ENCODE measurements at regions not wholly inside any gene's neighbourhood (a gene's known extent, or its start where the extent isn't known, plus 50 kb on each side); places are given as distances from the start of the nearest gene placed in this dataset.
A peak's percentile ranks its signal among the peaks of the same experiment; 100 is the strongest.

DNA sequence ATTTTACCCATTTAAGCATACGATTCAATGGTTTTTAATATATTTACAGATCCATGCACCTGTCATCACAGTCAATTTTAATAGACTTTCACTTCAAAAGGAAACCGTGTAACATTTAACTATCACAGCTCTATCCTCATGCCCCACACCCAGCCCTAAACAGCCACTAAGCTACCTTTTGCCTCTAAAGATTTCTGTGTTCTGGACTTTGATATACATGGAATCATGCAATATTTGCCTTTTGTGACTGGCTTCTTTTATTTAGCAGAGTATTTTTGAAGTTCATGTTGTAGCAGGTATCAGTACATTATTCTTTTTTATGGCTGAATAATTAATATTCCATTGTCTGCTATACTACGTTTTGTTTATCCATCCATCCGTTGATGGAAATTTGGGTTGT lies 50.3 kb upstream of the STX16 start:
- no peak for DNase-seq (ENCODE audit: low read depth)
- H3K4me3 ChIP-seq (ENCODE audit: low read depth, low read length), result no peak overlapping the region
- TF ChIP-seq, protein P1, sequence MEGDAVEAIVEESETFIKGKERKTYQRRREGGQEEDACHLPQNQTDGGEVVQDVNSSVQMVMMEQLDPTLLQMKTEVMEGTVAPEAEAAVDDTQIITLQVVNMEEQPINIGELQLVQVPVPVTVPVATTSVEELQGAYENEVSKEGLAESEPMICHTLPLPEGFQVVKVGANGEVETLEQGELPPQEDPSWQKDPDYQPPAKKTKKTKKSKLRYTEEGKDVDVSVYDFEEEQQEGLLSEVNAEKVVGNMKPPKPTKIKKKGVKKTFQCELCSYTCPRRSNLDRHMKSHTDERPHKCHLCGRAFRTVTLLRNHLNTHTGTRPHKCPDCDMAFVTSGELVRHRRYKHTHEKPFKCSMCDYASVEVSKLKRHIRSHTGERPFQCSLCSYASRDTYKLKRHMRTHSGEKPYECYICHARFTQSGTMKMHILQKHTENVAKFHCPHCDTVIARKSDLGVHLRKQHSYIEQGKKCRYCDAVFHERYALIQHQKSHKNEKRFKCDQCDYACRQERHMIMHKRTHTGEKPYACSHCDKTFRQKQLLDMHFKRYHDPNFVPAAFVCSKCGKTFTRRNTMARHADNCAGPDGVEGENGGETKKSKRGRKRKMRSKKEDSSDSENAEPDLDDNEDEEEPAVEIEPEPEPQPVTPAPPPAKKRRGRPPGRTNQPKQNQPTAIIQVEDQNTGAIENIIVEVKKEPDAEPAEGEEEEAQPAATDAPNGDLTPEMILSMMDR (IDR thresholded peaks at IDR 0.05; ENCODE audit: insufficient read depth, low read length), result no peak

DNA sequence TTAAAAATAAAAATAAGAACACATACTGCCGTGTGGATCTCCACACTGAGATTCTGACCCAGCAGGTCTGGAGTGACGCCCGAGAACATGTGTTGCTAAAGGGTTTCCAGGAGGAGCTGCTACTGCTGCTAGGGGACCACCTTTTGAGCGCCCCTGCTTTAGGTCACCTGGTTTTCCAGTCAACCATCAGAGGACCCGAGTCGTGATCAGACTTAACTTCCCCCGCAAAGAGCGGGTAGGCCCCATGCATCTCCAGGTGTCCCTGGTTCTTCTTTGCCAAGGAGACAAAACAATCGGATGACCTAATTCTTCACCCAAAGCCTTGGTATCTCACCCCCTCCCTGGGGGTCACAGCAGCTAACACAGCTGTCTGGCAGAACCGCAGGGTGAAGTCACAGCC lies 51.1 kb upstream of the STX16 start:
- DNase-seq (ENCODE audit: low read depth), result no peak
- TF ChIP-seq, protein P1 (IDR thresholded peaks at IDR 0.05; ENCODE audit: insufficient read depth, low read length), result no peak
- no peak overlapping the region for H3K4me3 ChIP-seq (ENCODE audit: low read depth, low read length)

DNA sequence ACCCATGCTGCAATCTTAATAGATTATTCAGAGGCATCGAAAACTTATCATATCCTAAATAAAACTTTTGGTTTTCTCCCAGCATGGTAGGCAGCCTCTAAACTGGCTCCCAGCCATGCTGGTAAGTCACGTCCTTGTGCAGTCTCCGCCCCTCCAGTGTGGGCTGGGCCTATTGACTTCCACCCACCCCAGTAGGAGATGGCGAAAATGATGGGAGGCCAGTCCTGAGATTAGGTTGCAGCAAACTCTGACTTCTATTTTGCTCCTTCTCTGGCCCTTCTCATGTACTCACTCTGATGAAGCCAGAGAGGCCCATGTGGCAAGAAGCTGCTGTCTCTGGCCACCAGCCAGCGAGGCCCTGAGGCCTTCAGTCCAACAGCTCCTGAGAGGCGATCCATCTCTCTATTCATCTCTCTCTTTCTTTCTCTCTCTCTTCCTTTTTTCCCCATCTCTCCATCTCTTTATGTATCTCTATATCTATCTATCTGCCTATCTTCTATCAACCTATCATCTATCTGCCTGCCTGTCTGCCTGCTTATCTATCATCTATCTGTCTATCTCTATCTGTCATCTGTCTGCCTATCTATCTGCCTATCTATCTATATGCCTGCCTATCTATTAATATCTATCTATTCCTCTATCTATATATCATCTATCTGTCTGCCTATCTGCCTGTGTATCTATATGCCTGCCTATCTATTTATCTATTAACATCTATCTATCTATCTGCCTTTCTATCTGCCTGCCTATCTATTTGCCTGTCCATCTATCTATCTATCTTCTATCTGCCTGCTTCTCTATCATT lies 52.7 kb upstream of the STX16 start:
- H3K4me3 ChIP-seq (ENCODE audit: low read depth, low read length), result no peak overlapping the region
- TF ChIP-seq, protein P1 (IDR thresholded peaks at IDR 0.05; ENCODE audit: insufficient read depth, low read length), result no peak
- DNase-seq (ENCODE audit: low read depth), result peak; percentile 59

DNA sequence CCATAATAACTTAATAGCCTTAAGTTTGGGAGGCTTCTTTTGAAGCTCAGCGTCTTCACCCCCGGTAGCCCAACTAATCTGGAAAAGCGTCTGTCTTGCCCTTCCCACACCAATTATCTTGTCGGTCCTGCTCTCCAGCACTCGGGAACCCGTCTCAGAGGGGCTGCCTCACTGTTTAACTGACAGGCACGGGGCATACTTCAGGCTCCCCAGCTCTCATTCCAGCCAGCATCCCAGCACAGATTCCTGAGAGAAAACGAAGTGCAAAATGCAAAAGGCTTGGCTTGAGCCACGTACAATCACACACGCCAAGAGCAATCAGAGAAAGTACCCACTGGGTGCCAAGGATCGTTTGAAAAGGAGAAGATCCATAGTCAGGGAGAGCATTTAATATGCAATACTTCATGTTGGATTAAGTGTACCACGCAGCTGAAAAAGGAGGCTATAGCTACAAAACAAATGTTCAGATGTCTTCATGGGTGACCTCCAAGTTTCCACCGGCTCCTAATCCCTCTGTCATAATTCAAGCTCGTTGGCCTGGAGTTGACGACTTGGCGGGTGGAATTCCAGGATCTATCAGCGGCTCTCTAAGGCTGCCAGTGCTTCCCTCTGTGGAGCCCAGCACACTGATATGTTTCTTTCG lies 53.7 kb upstream of the STX16 start:
- peak; percentile 76 for DNase-seq (ENCODE audit: low read depth)
- H3K4me3 ChIP-seq (ENCODE audit: low read depth, low read length), result no peak overlapping the region
- TF ChIP-seq, protein P1 (IDR thresholded peaks at IDR 0.05; ENCODE audit: insufficient read depth, low read length), result no peak

DNA sequence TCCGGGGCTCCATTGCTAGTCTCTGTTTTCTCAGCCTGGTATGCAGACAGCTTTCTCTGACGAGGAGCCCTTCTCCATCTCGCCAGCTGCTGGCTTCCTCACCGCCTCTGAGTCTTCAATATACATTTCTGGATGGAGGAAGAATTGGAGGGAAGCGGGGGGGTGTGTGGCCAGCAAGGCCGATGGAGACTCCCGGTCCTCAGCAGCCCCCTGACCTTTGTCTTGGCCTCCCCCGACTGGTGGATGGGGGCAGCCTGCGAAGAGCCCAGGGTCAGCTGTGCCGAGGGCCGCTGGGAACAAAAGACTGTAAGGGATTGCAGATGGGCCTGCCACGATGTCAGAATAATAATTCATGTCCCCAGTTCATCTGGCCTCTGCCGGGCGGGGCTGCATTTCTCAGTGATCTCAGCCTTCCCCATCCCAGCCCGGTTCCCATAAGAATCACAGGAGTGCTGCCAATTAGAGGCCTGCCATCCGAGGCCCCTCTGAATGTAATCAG lies 54.3 kb upstream of the STX16 start:
- TF ChIP-seq, protein P1 (IDR thresholded peaks at IDR 0.05; ENCODE audit: insufficient read depth, low read length), result no peak
- DNase-seq (ENCODE audit: low read depth), result peak; percentile 59
- no peak overlapping the region for H3K4me3 ChIP-seq (ENCODE audit: low read depth, low read length)

DNA sequence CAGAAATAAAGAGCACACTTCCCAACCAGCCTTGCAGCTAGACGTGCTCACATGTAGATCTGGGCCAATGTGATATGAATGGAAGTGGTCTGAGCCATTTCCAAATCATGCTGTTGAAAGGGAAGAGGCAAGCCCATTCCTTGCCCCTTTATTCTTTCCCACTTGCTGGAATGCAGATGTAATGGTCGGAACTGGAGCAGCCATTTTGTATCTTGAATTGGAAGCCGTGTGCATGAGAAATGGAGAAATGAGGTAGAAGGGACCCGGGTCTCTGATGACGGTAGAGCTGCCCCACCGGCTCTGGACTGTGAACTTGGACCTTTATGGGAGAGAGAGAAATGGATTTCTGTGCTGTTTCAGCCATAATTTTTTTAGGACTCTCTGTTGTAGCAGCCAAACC lies 54.8 kb upstream of the STX16 start:
- TF ChIP-seq, protein P1 (IDR thresholded peaks at IDR 0.05; ENCODE audit: insufficient read depth, low read length), result no peak
- no peak overlapping the region for H3K4me3 ChIP-seq (ENCODE audit: low read depth, low read length)
- DNase-seq (ENCODE audit: low read depth), result no peak

Measured in fibroblast of the aortic adventitia (primary cell).